ENCODE measurements at regions not wholly inside any gene's neighbourhood (a gene's known extent, or its start where the extent isn't known, plus 50 kb on each side); places are given as distances from the start of the nearest gene placed in this dataset.

DNA sequence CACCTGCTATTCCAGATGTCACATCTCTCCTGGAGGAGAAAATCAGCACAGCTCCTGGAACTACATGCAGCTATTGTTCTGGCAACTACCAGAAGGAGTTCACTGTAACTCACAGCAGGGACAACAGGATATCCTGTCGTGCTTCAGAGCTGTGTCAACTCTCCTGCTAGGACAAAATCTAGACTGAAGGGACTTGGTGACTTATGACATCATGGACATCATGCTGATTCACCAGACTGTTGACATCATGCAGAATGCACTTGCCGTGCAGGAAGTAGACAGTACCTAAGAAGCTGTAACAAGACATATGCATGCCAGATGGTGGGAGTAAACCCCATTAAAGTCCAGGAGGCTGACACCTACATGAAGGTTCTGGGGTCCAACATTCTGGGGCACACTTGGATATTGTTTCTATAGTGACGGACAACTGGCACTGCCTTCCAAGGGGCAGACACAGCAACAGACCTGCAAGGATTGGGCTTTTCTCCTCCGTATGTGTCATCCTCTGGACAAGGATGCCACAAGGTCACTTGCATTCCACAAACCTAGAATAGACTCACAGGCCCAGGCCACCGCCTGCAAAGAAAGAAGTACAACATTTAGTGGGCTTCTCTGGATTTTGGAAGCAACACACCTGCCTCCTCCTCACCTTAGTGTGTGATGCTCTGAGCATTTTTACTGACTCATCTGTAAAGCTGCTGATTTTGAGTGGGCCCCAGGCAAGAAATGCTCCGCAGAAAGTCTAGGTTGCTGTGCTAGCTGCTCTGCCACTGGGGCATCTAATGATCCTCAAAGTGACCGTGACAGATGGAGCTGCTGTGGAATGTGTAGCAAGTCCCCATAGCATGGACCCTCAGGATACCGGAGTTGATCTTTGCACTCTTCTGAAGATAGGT lies 249.2 kb downstream of the MATN1 start:
- TF ChIP-seq, protein P1, sequence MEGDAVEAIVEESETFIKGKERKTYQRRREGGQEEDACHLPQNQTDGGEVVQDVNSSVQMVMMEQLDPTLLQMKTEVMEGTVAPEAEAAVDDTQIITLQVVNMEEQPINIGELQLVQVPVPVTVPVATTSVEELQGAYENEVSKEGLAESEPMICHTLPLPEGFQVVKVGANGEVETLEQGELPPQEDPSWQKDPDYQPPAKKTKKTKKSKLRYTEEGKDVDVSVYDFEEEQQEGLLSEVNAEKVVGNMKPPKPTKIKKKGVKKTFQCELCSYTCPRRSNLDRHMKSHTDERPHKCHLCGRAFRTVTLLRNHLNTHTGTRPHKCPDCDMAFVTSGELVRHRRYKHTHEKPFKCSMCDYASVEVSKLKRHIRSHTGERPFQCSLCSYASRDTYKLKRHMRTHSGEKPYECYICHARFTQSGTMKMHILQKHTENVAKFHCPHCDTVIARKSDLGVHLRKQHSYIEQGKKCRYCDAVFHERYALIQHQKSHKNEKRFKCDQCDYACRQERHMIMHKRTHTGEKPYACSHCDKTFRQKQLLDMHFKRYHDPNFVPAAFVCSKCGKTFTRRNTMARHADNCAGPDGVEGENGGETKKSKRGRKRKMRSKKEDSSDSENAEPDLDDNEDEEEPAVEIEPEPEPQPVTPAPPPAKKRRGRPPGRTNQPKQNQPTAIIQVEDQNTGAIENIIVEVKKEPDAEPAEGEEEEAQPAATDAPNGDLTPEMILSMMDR (IDR thresholded peaks at IDR 0.05) = no peak
- TF ChIP-seq POLR2A (IDR thresholded peaks at IDR 0.05) = no peak
- no peak for TF ChIP-seq EP300 (IDR thresholded peaks at IDR 0.05)
